ENCODE measurements at regions not wholly inside any gene's neighbourhood (a gene's known extent, or its start where the extent isn't known, plus 50 kb on each side); places are given as distances from the start of the nearest gene placed in this dataset.

GRCh38 chr17:71727723-71728122 is 393.1 kb upstream of the SOX9 start:
- TF ChIP-seq CTCF (IDR thresholded peaks at IDR 0.05; ENCODE audit: extremely low read depth in 1 of 2, insufficient read depth in 1 of 2, low read depth in 1 of 2, low read length in 2 of 2) (no peak), POLR2A (IDR thresholded peaks at IDR 0.05; ENCODE audit: low read depth, low read length) (no peak), EZH2 (IDR thresholded peaks at IDR 0.05; ENCODE audit: borderline replicate concordance, low read depth, low read length, severe bottlenecking) (no peak), POLR2AphosphoS5 (IDR thresholded peaks at IDR 0.05; ENCODE audit: insufficient read depth, low read depth, low read length) (no peak)

Measured in endothelial cell of umbilical vein (primary cell).